GM21723 (cell line): ENCODE measurements at regions not wholly inside any gene's neighbourhood (a gene's known extent, or its start where the extent isn't known, plus 50 kb on each side); places are given as distances from the start of the nearest gene placed in this dataset.
"Not testable (repeated sequence)": the region's sequence is repeated elsewhere in the genome, so short reads cannot be mapped to it uniquely, and the experiment has no call there.

ENCODE experiments used
- ATAC-seq: cut with Tn5 transposase; IDR thresholded peaks from one replicate; pipeline ENCODE4 v1.9.1; 2021; ENCODE audit warnings: mild to moderate bottlenecking, moderate library complexity; ENCODE audit not compliant: unreplicated experiment

- no peak for ATAC-seq
Observed at GRCh38 chr4:27915822-27916221, 1055.2 kb downstream of the STIM2 start.

- ATAC-seq: no peak
Observed at GRCh38 chr4:27916452-27917184, 1056.0 kb downstream of the STIM2 start.

GRCh38 chr4:27917381-27917780 lies 1056.7 kb downstream of the STIM2 start:
- ATAC-seq: no peak

GRCh38 chr4:27921231-27921630 lies 1060.6 kb downstream of the STIM2 start:
- no peak for ATAC-seq

GRCh38 chr4:27928761-27929540 lies 1068.3 kb downstream of the STIM2 start:
- ATAC-seq: no peak

- no peak for ATAC-seq
Observed at GRCh38 chr4:27930291-27930690, 1069.7 kb downstream of the STIM2 start.

GRCh38 chr4:27930976-27931375 lies 1070.3 kb downstream of the STIM2 start:
- no peak for ATAC-seq

GRCh38 chr4:27931584-27931983 lies 1070.9 kb downstream of the STIM2 start:
- no peak for ATAC-seq

GRCh38 chr4:27934871-27935270 lies 1074.2 kb downstream of the STIM2 start:
- no peak for ATAC-seq

GRCh38 chr4:27946799-27947198 lies 1086.2 kb downstream of the STIM2 start:
- ATAC-seq: no peak

- no peak for ATAC-seq
Observed at GRCh38 chr4:27947302-27947701, 1086.7 kb downstream of the STIM2 start.

- no peak for ATAC-seq
Observed at GRCh38 chr4:27964095-27964494, 1103.5 kb downstream of the STIM2 start.

GRCh38 chr4:27966664-27967063 lies 1106.0 kb downstream of the STIM2 start:
- no peak for ATAC-seq

- ATAC-seq: no peak
Observed at GRCh38 chr4:27973056-27973455, 1112.4 kb downstream of the STIM2 start.

- no peak for ATAC-seq
Observed at GRCh38 chr4:27973700-27974099, 1113.1 kb downstream of the STIM2 start.

GRCh38 chr4:27974339-27974738 lies 1113.7 kb downstream of the STIM2 start:
- ATAC-seq: no peak

- not testable (repeated sequence) for ATAC-seq
Observed at GRCh38 chr4:27974881-27975280, 1114.2 kb downstream of the STIM2 start.

GRCh38 chr4:27978427-27979109 lies 1117.9 kb downstream of the STIM2 start:
- ATAC-seq: not testable (repeated sequence)

- no peak for ATAC-seq
Observed at GRCh38 chr4:27985522-27985921, 1124.9 kb downstream of the STIM2 start.

- ATAC-seq: no peak
Observed at GRCh38 chr4:27986476-27986875, 1125.8 kb downstream of the STIM2 start.

- no peak for ATAC-seq
Observed at GRCh38 chr4:28001698-28002097, 1141.1 kb downstream of the STIM2 start.

GRCh38 chr4:28004520-28004919 lies 1143.9 kb downstream of the STIM2 start:
- ATAC-seq: no peak
